ENCODE measurements at regions not wholly inside any gene's neighbourhood (a gene's known extent, or its start where the extent isn't known, plus 50 kb on each side); places are given as distances from the start of the nearest gene placed in this dataset.
"Not testable (repeated sequence)": the region's sequence is repeated elsewhere in the genome, so short reads cannot be mapped to it uniquely, and the experiment has no call there.

DNA sequence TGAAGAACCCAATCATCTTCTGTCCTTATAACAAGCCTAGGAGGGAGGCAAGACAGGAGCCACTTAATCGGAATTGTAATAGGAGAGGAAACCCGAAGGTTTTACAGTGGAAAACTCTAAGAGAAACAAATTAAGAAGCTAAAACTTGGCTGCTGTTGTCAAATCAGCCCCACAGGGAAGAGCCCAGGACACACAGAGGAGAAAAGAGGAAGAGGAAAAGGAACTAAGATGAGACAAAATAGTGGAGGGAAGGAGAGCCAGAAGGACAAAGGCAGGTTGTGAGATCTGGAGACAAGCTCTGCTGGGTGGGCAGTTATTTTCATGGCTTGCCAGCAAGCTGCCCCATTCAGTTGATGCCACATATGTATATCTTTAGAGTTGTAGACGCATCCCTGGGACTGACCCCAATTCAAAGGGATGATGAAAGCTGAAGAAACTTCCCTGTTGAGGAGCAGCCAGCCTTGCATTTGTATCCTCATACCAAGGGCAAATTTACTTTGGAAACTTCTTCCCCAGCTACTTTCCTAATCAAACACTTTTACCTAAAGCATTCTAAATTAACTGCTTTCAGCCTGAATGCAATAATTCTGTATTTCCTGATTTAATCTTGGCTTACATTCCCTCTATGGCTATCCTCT, 499.8 kb upstream of the MEIS1 start:
- no peak for DNase-seq (ENCODE audit: low read depth)
- TF ChIP-seq CTCF (IDR thresholded peaks at IDR 0.05; ENCODE audit: control insufficient read depth, extremely low read depth, insufficient read depth), result no peak
- no peak overlapping the region for H3K4me3 ChIP-seq (ENCODE audit: low read depth, low read length)

DNA sequence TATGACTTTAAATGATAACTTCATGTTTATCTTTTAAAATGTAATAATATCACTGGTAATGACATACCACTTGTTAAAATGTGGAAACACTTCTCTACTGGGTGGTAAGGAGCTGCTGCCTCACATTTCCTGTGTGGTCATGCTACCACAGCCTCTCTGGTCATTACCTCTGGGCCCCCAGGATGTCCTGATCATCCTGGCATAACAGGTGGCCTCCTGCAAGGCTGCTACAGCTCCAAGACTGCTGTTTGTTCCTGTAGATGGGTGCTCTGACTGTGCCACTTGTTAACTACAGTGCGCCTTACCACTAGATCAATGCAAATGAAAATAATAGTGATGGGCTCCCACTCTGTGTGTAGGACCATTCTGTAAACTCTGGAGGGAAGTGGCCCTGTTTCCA, 500.2 kb upstream of the SPRED2 start:
- no peak overlapping the region for H3K4me3 ChIP-seq (ENCODE audit: low read depth, low read length)
- DNase-seq (ENCODE audit: low read depth), result no peak
- no peak for TF ChIP-seq CTCF (IDR thresholded peaks at IDR 0.05; ENCODE audit: control insufficient read depth, extremely low read depth, insufficient read depth)

DNA sequence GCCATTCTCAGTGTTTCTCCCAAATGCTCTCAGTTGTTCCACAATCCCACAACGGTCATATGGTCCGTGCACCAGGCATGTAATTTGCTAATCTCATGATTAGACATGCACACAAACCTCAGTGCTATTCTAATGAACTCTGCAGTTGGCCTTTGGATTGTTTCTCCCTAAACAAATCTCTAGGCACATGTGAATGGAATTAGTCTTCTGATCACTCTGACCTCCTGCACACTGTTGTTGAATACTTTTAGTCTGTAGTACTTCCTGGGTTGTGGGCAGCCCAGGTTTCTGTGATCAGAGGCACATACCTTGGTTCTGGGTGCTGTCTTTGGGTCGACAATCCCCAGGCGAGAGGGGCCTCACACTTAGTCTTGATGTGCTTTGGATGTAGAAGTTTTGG, 498.7 kb upstream of the SPRED2 start:
- no peak for TF ChIP-seq CTCF (IDR thresholded peaks at IDR 0.05; ENCODE audit: control insufficient read depth, extremely low read depth, insufficient read depth)
- H3K4me3 ChIP-seq (ENCODE audit: low read depth, low read length), result no peak overlapping the region

GRCh38 chr2:65930259-65930658, 497.9 kb upstream of the SPRED2 start:
- TF ChIP-seq CTCF (IDR thresholded peaks at IDR 0.05; ENCODE audit: control insufficient read depth, extremely low read depth, insufficient read depth), result no peak
- DNase-seq (ENCODE audit: low read depth), result no peak
- H3K4me3 ChIP-seq (ENCODE audit: low read depth, low read length), result no peak overlapping the region

More for the DNA sequence above, 498.7 kb upstream of the SPRED2 start:
- no peak for DNase-seq (ENCODE audit: low read depth)

DNA sequence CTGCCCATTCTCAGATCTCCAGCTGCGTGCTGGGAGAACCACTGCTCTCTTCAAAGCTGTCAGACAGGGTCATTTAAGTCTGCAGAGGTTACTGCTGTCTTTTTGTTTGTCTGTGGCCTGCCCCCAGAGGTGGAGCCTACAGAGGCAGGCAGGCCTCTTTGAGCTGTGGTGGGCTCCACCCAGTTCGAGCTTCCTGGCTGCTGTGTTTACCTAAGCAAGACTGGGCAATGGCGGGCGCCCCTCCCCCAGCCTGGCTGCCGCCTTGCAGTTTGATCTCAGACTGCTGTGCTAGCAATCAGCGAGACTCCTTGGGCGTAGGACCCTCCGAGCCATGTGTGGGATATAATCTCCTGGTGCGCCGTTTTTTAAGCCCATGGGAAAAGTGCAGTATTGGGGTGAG, 497.3 kb upstream of the SPRED2 start:
- not testable (repeated sequence) for H3K4me3 ChIP-seq (ENCODE audit: low read depth, low read length); DNase-seq (ENCODE audit: low read depth)

GRCh38 chr2:65922794-65923193, 490.4 kb upstream of the SPRED2 start:
- TF ChIP-seq CTCF (IDR thresholded peaks at IDR 0.05; ENCODE audit: control insufficient read depth, extremely low read depth, insufficient read depth), result no peak
- no peak overlapping the region for H3K4me3 ChIP-seq (ENCODE audit: low read depth, low read length)
- DNase-seq (ENCODE audit: low read depth), result peak; percentile 63

DNA sequence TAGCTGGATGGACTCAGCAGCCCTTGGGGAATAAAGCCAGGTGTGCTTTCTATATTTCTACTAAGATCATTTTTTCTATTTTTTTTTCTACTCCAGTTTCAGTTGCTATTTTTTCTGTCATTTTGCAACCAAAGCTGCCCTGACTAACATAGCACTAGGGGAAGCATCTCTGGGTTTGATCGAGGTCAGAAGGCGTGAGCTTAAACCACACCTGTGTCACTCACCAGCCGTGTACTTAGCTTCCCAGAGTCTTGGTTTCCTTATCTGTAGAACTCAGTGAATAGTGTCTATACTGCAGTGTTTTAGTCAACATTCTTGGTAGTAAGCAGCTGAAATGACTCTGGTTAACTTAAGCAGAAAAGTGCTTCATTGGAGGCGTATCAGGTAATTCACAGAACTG, 489.6 kb upstream of the SPRED2 start:
- H3K4me3 ChIP-seq (ENCODE audit: low read depth, low read length), result no peak overlapping the region
- TF ChIP-seq CTCF (IDR thresholded peaks at IDR 0.05; ENCODE audit: control insufficient read depth, extremely low read depth, insufficient read depth), result no peak
- DNase-seq (ENCODE audit: low read depth), result no peak

All from LNCaP clone FGC (cell line).